DND-41 (cell line): ENCODE measurements at regions not wholly inside any gene's neighbourhood (a gene's known extent, or its start where the extent isn't known, plus 50 kb on each side); places are given as distances from the start of the nearest gene placed in this dataset.

Experiments
- ATAC-seq: fragments of 200-7000 bp; cut with Tn5 transposase; 3 replicates; pipeline ENCODE4 v1.9.1; 2021; ENCODE audit warnings: low read depth; ENCODE audit not compliant: insufficient read depth
- DNase-seq: peaks from one replicate; pipeline ENCODE4 v3.0.0-alpha.2; 2020
- H2AFZ ChIP-seq: 2 replicates; pipeline ENCODE4 v1.6.0; 2012; ENCODE audit warnings: low read depth, low read length
- H3K27ac ChIP-seq: 2 replicates; pipeline ENCODE4 v1.5.1; 2012; ENCODE audit warnings: low read length, inconsistent platforms
- H3K27me3 ChIP-seq: fragments of 200-600 bp; sonication (generic); 2 replicates; pipeline ENCODE4 v1.6.0; 2012; ENCODE audit warnings: low read length, mild to moderate bottlenecking, inconsistent platforms; ENCODE audit not compliant: insufficient read depth, poor library complexity
- H3K36me3 ChIP-seq: 2 replicates; pipeline ENCODE4 v1.5.1; 2012; ENCODE audit warnings: low read length, inconsistent platforms; ENCODE audit not compliant: insufficient read depth
- H3K4me1 ChIP-seq: 2 replicates; pipeline ENCODE4 v1.5.1; 2012; ENCODE audit warnings: mild to moderate bottlenecking, low read length; ENCODE audit not compliant: insufficient read depth
- H3K4me2 ChIP-seq: 2 replicates; pipeline ENCODE4 v1.6.0; 2012; ENCODE audit warnings: mild to moderate bottlenecking, moderate library complexity, low read length, inconsistent platforms; ENCODE audit not compliant: insufficient read depth
- H3K4me3 ChIP-seq, 2 experiments: fragments of 200-600 bp in 1 of 2; shearing (Covaris generic) in 1 of 2; 2 replicates each; pipeline ENCODE4 v1.5.1; 2012 to 2016; ENCODE audit warnings: inconsistent platforms in 2 of 2, low read length in 2 of 2, mild to moderate bottlenecking in 2 of 2, low read depth in 1 of 2, moderate library complexity in 1 of 2
- H3K79me2 ChIP-seq: 2 replicates; pipeline ENCODE4 v1.6.0; 2012; ENCODE audit warnings: low read length, inconsistent platforms; ENCODE audit not compliant: insufficient read depth
- H3K9ac ChIP-seq: 2 replicates; pipeline ENCODE4 v1.6.0; 2012; ENCODE audit warnings: low read depth, mild to moderate bottlenecking, inconsistent platforms, low read length, moderate library complexity
- H3K9me3 ChIP-seq: 2 replicates; pipeline ENCODE4 v1.5.1; 2012; ENCODE audit warnings: low read length, moderate library complexity, mild to moderate bottlenecking, inconsistent platforms; ENCODE audit not compliant: insufficient read depth, severe bottlenecking
- H4K20me1 ChIP-seq: 2 replicates; pipeline ENCODE4 v1.6.0; 2012; ENCODE audit warnings: low read length; ENCODE audit not compliant: insufficient read depth
- EZH2 ChIP-seq: IDR thresholded peaks from 3 replicates; pipeline ENCODE4 v1.6.1; 2012; ENCODE audit warnings: borderline replicate concordance, low read depth, mild to moderate bottlenecking, moderate library complexity, low read length, inconsistent platforms; ENCODE audit not compliant: severe bottlenecking
- TF ChIP-seq, protein P1 (sequence below): IDR thresholded peaks from 2 replicates; pipeline ENCODE4 v1.5.1; 2012; ENCODE audit warnings: borderline replicate concordance, low read length, moderate library complexity, mild to moderate bottlenecking; ENCODE audit not compliant: poor library complexity, severe bottlenecking; ENCODE audit errors: extremely low read depth

- TF ChIP-seq, protein P1, sequence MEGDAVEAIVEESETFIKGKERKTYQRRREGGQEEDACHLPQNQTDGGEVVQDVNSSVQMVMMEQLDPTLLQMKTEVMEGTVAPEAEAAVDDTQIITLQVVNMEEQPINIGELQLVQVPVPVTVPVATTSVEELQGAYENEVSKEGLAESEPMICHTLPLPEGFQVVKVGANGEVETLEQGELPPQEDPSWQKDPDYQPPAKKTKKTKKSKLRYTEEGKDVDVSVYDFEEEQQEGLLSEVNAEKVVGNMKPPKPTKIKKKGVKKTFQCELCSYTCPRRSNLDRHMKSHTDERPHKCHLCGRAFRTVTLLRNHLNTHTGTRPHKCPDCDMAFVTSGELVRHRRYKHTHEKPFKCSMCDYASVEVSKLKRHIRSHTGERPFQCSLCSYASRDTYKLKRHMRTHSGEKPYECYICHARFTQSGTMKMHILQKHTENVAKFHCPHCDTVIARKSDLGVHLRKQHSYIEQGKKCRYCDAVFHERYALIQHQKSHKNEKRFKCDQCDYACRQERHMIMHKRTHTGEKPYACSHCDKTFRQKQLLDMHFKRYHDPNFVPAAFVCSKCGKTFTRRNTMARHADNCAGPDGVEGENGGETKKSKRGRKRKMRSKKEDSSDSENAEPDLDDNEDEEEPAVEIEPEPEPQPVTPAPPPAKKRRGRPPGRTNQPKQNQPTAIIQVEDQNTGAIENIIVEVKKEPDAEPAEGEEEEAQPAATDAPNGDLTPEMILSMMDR: no peak
- TF ChIP-seq EZH2: no peak
- no peaks in the 10 kb centered on the region for H3K4me1 ChIP-seq
- H3K27ac ChIP-seq: no peak overlapping the region
- peaks cover 5% of the 10 kb centered on the region for H3K27me3 ChIP-seq
- ATAC-seq: no peak
- H2AFZ ChIP-seq: no peak overlapping the region
- no peaks in the 10 kb centered on the region for H3K79me2 ChIP-seq
- H3K36me3 ChIP-seq: no peaks in the 10 kb centered on the region
- no peak overlapping the region for H3K9ac ChIP-seq
- H3K4me3 ChIP-seq: no peak overlapping the region
- no peaks in the 10 kb centered on the region for H4K20me1 ChIP-seq
- H3K4me2 ChIP-seq: no peak overlapping the region
- DNase-seq: no peak
- no peaks in the 10 kb centered on the region for H3K9me3 ChIP-seq
Observed at GRCh38 chr17:73785496-73785895, 141.3 kb upstream of the SDK2 start.

- H3K36me3 ChIP-seq: no peaks in the 10 kb centered on the region
- H2AFZ ChIP-seq: no peak overlapping the region
- no peaks in the 10 kb centered on the region for H3K79me2 ChIP-seq
- ATAC-seq (no peak), DNase-seq (no peak)
- no peaks in the 10 kb centered on the region for H3K9me3 ChIP-seq
- H3K4me1 ChIP-seq: no peaks in the 10 kb centered on the region
- no peak overlapping the region for H3K4me3 ChIP-seq
- no peak overlapping the region for H3K9ac ChIP-seq
- H3K27me3 ChIP-seq: peaks cover 5% of the 10 kb centered on the region
- no peak for TF ChIP-seq EZH2
- TF ChIP-seq, protein P1: no peak
- H4K20me1 ChIP-seq: no peaks in the 10 kb centered on the region
- no peak overlapping the region for H3K27ac ChIP-seq
- no peak overlapping the region for H3K4me2 ChIP-seq
Observed at GRCh38 chr17:73785958-73786743, 141.9 kb upstream of the SDK2 start.

GRCh38 chr17:73787076-73788059 lies 143.1 kb upstream of the SDK2 start:
- H3K4me1 ChIP-seq: no peaks in the 10 kb centered on the region
- no peaks in the 10 kb centered on the region for H4K20me1 ChIP-seq
- TF ChIP-seq, protein P1: no peak
- no peak for TF ChIP-seq EZH2
- DNase-seq (no peak), ATAC-seq (no peak)
- no peak overlapping the region for H3K4me2 ChIP-seq
- no peak overlapping the region for H2AFZ ChIP-seq
- H3K27me3 ChIP-seq: peaks cover 5% of the 10 kb centered on the region
- H3K9me3 ChIP-seq: no peaks in the 10 kb centered on the region
- H3K4me3 ChIP-seq: no peak overlapping the region
- no peak overlapping the region for H3K27ac ChIP-seq
- no peaks in the 10 kb centered on the region for H3K79me2 ChIP-seq
- H3K36me3 ChIP-seq: no peaks in the 10 kb centered on the region
- H3K9ac ChIP-seq: no peak overlapping the region
